PC-3 (cell line): ENCODE measurements at regions not wholly inside any gene's neighbourhood (a gene's known extent, or its start where the extent isn't known, plus 50 kb on each side); places are given as distances from the start of the nearest gene placed in this dataset.

Source experiments
- CTCF ChIP-seq: fragments of 300-600 bp; sonication (generic); conservative IDR thresholded peaks from 2 replicates; pipeline ENCODE4 v1.5.1; 2017; ENCODE audit warnings: antibody characterized with exemption, low read depth, mild to moderate bottlenecking, low read length
- EZH2phosphoT487 ChIP-seq: fragments of 300-600 bp; sonication (generic); IDR thresholded peaks from 2 replicates; pipeline ENCODE4 v1.6.1; 2018; ENCODE audit warnings: mild to moderate bottlenecking, antibody characterized with exemption, low read length, borderline replicate concordance

- no peak for TF ChIP-seq CTCF
- no peak for TF ChIP-seq EZH2phosphoT487
Observed at GRCh38 chrX:1719270-1719669, 104.4 kb downstream of the ASMT start.
